Keratinocyte (primary cell): ENCODE measurements at regions not wholly inside any gene's neighbourhood (a gene's known extent, or its start where the extent isn't known, plus 50 kb on each side); places are given as distances from the start of the nearest gene placed in this dataset.

Experiments
- EZH2 ChIP-seq: IDR thresholded peaks from one replicate; pipeline ENCODE4 v1.6.1; 2012; ENCODE audit warnings: inconsistent platforms, mild to moderate bottlenecking, low read length, moderate library complexity
- TF ChIP-seq, protein P1 (sequence below), 3 experiments: IDR thresholded peaks in 1 of 3; conservative IDR thresholded peaks in 1 of 3; optimal IDR thresholded peaks in 1 of 3; 2 replicates in 2 of 3; 3 replicates in 1 of 3; pipeline versions ENCODE3 to v1.5.1; 2011; ENCODE audit warnings: low read length in 3 of 3, mild to moderate bottlenecking in 3 of 3, moderate library complexity in 2 of 3, control low read depth in 1 of 3, inconsistent platforms in 1 of 3; ENCODE audit not compliant: insufficient read depth in 2 of 3; ENCODE audit errors: extremely low read depth in 1 of 3

DNA sequence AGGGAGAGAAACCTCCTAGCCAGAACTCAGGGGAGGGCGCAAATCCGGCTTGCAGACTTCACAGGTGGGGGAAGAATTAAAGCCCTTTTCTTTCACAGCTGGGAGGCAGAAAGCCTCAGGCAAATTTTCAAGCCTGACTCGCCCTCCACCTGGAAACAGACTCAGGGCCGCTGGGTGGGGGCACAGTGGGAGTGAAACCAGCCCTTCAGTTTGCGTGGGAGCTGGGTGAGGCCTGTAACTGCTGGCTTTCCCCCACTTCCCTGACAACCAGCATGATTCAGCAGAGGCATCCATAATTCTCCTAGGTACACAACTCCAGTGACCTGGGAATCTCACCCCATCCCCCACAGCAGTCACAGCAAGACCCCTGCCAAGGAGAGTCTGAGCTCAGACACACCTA is 206.9 kb upstream of the INTU start:
- TF ChIP-seq, protein P1, sequence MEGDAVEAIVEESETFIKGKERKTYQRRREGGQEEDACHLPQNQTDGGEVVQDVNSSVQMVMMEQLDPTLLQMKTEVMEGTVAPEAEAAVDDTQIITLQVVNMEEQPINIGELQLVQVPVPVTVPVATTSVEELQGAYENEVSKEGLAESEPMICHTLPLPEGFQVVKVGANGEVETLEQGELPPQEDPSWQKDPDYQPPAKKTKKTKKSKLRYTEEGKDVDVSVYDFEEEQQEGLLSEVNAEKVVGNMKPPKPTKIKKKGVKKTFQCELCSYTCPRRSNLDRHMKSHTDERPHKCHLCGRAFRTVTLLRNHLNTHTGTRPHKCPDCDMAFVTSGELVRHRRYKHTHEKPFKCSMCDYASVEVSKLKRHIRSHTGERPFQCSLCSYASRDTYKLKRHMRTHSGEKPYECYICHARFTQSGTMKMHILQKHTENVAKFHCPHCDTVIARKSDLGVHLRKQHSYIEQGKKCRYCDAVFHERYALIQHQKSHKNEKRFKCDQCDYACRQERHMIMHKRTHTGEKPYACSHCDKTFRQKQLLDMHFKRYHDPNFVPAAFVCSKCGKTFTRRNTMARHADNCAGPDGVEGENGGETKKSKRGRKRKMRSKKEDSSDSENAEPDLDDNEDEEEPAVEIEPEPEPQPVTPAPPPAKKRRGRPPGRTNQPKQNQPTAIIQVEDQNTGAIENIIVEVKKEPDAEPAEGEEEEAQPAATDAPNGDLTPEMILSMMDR (optimal IDR thresholded peaks at IDR 0.05 in 1 of 3, IDR thresholded peaks at IDR 0.05 in 1 of 3, conservative IDR thresholded peaks at IDR 0.05 in 1 of 3; ENCODE audit: extremely low read depth in 1 of 3, insufficient read depth in 2 of 3, low read length in 3 of 3) = no peak
- TF ChIP-seq EZH2 = no peak
